Nephron (organoid): ENCODE measurements at regions not wholly inside any gene's neighbourhood (a gene's known extent, or its start where the extent isn't known, plus 50 kb on each side); places are given as distances from the start of the nearest gene placed in this dataset.
"Not testable (repeated sequence)": the region's sequence is repeated elsewhere in the genome, so short reads cannot be mapped to it uniquely, and the experiment has no call there.

Experiments
- H3K27ac Mint-ChIP-seq, 3 experiments: 2 replicates each; pipeline ENCODE4 v1.8.0; 2020; ENCODE audit warnings: mixed read lengths in 3 of 3, mild to moderate bottlenecking in 2 of 3, moderate library complexity in 1 of 3
- H3K27me3 Mint-ChIP-seq: 2 replicates; pipeline ENCODE4 v1.8.0; 2021; ENCODE audit warnings: low read depth, mild to moderate bottlenecking, moderate library complexity, mixed read lengths
- H3K36me3 Mint-ChIP-seq: 2 replicates; pipeline ENCODE4 v1.8.0; 2020; ENCODE audit warnings: low read depth, mixed read lengths
- H3K4me1 Mint-ChIP-seq: 2 replicates; pipeline ENCODE4 v1.8.0; 2020; ENCODE audit warnings: mixed read lengths
- H3K4me3 Mint-ChIP-seq, 3 experiments: 2 replicates each; pipeline ENCODE4 v1.8.0; 2020; ENCODE audit warnings: mild to moderate bottlenecking in 3 of 3, mixed read lengths in 3 of 3, moderate library complexity in 2 of 3
- H3K9me3 Mint-ChIP-seq: 2 replicates; pipeline ENCODE4 v1.8.0; 2020; ENCODE audit warnings: mixed read lengths
- TF ChIP-seq, protein P1 (sequence below), 3 experiments: fragments of 200-600 bp; sonication (generic); IDR thresholded peaks; one replicate each; pipeline ENCODE4 v1.5.0; 2021; ENCODE audit warnings: antibody characterized with exemption in 3 of 3; ENCODE audit not compliant: unreplicated experiment in 3 of 3

DNA sequence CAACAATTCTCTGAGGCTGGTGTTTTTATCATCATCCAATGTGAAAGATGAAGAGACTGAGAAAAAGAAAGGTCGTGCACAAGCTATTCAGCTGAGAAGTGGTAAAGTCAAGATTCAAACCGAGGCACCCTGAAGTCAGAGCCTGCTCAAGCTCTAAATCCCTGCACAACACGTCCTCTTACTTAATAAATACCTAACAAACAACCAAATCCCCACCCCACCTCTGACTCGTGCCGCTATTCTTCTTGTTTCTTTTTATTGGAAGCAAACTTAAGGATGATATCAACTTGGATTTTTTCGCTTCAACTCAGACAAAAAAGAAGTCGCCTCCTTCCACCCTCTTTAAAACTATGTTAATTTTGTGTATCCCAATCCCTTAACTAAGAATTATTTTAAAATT, 140.2 kb downstream of the CEP120 start:
- Mint-ChIP-seq H3K9me3 (peaks cover 3% of the 10 kb centered on the region), H3K27ac (peak overlapping the region; percentile 67 to 89 (median 81)), H3K27me3 (peaks cover 4% of the 10 kb centered on the region), H3K4me3 (no peak overlapping the region), H3K36me3 (no peaks in the 10 kb centered on the region), H3K4me1 (peaks cover 37% of the 10 kb centered on the region)
- TF ChIP-seq, protein P1, sequence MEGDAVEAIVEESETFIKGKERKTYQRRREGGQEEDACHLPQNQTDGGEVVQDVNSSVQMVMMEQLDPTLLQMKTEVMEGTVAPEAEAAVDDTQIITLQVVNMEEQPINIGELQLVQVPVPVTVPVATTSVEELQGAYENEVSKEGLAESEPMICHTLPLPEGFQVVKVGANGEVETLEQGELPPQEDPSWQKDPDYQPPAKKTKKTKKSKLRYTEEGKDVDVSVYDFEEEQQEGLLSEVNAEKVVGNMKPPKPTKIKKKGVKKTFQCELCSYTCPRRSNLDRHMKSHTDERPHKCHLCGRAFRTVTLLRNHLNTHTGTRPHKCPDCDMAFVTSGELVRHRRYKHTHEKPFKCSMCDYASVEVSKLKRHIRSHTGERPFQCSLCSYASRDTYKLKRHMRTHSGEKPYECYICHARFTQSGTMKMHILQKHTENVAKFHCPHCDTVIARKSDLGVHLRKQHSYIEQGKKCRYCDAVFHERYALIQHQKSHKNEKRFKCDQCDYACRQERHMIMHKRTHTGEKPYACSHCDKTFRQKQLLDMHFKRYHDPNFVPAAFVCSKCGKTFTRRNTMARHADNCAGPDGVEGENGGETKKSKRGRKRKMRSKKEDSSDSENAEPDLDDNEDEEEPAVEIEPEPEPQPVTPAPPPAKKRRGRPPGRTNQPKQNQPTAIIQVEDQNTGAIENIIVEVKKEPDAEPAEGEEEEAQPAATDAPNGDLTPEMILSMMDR (IDR thresholded peaks at IDR 0.05; ENCODE audit: unreplicated experiment in 3 of 3), result no peak

DNA sequence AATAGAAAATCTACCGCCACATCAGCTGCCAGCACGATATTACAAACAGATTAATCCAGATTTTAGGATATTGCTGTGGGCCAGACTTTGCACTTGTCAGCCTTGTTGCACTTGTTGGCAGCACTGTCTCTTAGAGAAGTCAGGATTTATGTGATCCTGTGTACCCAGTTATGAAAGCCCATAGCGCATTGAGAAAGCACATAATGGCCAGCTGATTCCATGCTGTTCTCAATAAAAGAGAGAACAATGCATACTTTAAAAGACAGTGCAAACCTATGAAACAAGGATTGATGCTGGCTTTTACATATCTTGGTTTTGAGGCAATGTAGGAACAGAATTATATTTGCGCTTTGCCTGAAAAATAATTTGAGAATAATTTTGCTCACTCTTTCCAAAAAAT, 140.8 kb downstream of the CEP120 start:
- H3K4me3 Mint-ChIP-seq, result no peak overlapping the region
- peak overlapping the region in 2 of 3 experiments; percentile 67 to 81 for H3K27ac Mint-ChIP-seq
- peaks cover 2% of the 10 kb centered on the region for H3K9me3 Mint-ChIP-seq
- TF ChIP-seq, protein P1 (IDR thresholded peaks at IDR 0.05; ENCODE audit: unreplicated experiment in 3 of 3), result no peak
- H3K27me3 Mint-ChIP-seq, result peaks cover 3% of the 10 kb centered on the region
- H3K4me1 Mint-ChIP-seq, result peaks cover 37% of the 10 kb centered on the region
- H3K36me3 Mint-ChIP-seq, result no peaks in the 10 kb centered on the region

DNA sequence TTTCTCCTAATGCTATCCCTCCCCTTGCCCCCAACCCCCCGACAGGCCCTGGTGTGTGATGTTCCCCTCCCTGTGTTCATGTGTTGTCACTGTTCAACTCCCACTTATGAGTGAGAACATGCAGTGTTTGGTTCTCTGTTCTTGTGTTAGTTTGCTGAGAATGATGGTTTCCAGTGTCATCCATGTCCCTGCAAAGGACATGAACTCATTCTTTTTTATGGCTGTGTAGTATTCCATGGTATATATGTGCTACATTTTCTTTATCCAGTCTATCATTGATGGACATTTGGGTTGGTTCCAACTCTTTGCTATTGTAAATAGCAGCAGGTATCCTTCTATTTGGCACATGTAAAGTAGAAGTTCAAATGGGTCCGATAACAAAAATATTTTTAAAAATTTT, 142.3 kb downstream of the CEP120 start:
- H3K9me3 Mint-ChIP-seq, H3K27ac Mint-ChIP-seq, H3K36me3 Mint-ChIP-seq, H3K27me3 Mint-ChIP-seq, H3K4me3 Mint-ChIP-seq: not testable (repeated sequence)
- peaks cover 25% of the 10 kb centered on the region for H3K4me1 Mint-ChIP-seq

DNA sequence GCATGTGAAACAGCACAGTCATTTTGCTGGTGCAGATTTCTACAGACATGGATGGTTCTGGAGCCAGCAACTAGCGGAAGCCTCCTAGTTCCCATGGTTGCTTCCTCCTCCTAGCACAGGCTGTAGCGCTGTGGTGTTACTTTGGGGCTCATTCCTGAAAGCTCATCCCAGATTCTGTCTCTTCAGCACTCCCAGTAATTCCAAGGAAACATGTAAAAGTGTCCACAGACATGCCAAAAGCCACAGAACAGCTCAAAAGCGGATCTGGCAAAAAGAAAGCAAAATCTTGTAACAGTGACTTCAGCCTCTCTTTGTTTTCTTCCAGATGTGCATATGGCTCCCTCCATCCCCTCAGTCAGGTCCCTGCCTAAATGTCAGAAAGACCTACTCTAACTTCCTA, 144.1 kb downstream of the CEP120 start:
- Mint-ChIP-seq H3K27me3 (no peaks in the 10 kb centered on the region), H3K36me3 (no peaks in the 10 kb centered on the region), H3K27ac (peak overlapping the region in 2 of 3 experiments; percentile 34 to 62), H3K4me1 (peaks cover 13% of the 10 kb centered on the region), H3K9me3 (no peaks in the 10 kb centered on the region), H3K4me3 (no peak overlapping the region)
- TF ChIP-seq, protein P1 (IDR thresholded peaks at IDR 0.05; ENCODE audit: unreplicated experiment in 3 of 3), result no peak

DNA sequence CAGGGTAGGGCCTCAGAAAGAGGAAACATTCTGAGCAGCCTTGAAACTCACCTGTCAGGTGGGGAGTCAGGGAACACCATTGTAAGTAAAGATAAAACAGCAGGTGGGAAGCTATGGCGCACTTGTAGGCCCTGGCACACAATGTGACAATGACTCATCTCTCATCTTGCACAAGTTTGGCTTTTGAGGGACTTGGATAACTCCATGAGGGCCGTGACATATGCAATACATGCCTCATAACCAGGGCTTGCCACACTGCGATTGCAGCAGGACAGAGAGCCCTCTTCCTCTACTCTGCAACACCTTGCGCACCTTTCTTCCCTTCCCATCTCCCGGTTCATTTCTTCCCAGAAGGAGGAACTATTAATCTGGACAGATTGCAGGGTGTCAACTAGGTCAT, 144.9 kb downstream of the CEP120 start:
- Mint-ChIP-seq H3K27me3 (no peaks in the 10 kb centered on the region), H3K4me1 (peaks cover 6% of the 10 kb centered on the region), H3K4me3 (no peak overlapping the region), H3K27ac (no peak overlapping the region), H3K36me3 (no peaks in the 10 kb centered on the region), H3K9me3 (no peaks in the 10 kb centered on the region)
- TF ChIP-seq, protein P1 (IDR thresholded peaks at IDR 0.05; ENCODE audit: unreplicated experiment in 3 of 3), result no peak

DNA sequence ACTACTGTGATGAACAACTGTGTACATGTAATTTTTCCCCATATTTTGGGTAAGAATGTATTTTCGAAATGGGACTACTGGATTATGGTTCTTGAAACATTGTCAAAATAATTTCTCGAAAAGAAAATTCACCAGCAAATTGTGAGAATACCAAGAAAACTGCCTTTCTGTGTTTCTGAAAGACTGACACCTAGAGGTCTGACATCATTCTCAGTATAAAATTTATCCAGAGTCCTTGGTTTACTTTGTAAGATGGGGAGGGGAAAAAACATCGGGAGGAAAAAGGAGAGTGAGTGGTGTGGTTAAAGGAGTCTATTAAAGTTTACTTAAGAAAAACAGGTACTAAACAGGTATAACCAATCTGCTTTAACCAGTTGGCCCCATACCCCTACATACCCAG, 149.2 kb downstream of the CEP120 start:
- Mint-ChIP-seq H3K27ac (no peak overlapping the region), H3K4me1 (no peaks in the 10 kb centered on the region), H3K36me3 (no peaks in the 10 kb centered on the region), H3K4me3 (no peak overlapping the region), H3K9me3 (no peaks in the 10 kb centered on the region), H3K27me3 (no peaks in the 10 kb centered on the region)
- TF ChIP-seq, protein P1 (IDR thresholded peaks at IDR 0.05; ENCODE audit: unreplicated experiment in 3 of 3), result peak; percentile 28 to 45 (median 37)
